ENCODE measurements at regions not wholly inside any gene's neighbourhood (a gene's known extent, or its start where the extent isn't known, plus 50 kb on each side); places are given as distances from the start of the nearest gene placed in this dataset.

GRCh38 chr20:40942006-40942405, 86.6 kb upstream of the TOP1 start:
- Histone ChIP-seq H3K27ac (ENCODE audit: low read length) (no peak overlapping the region), H3K36me3 (ENCODE audit: control insufficient read depth, insufficient read depth, low read length) (no peaks in the 10 kb centered on the region), H3K4me3 (ENCODE audit: low read depth in 2 of 2, low read length in 2 of 2) (no peak overlapping the region), H3K27me3 (ENCODE audit: control insufficient read depth, insufficient read depth, low read length) (no peaks in the 10 kb centered on the region; the same call in 1 of the 2 replicates), H3K4me1 (ENCODE audit: control insufficient read depth, insufficient read depth, low read length) (no peaks in the 10 kb centered on the region), H3K9me3 (ENCODE audit: control insufficient read depth, insufficient read depth, low read depth, low read length) (no peaks in the 10 kb centered on the region)
- in situ Hi-C loops (cut with HindIII; ENCODE audit: low pct_unique_long_range_greater_than_20kb, low sequenced_read_pairs), result no loop called here
- CTCF ChIA-PET, result no interaction called here
- BruUV-seq (replicated peaks), result no TSS peak
- intact Hi-C loops (cut with micrococcal nuclease; ENCODE audit: unreplicated experiment), result loop anchor here (10.0 kb wide), 1 partner anchor 237 kb away; no protein-coding TSS in a partner anchor
- DNase-seq (ENCODE audit: low read depth, low spot score) (no peak), ATAC-seq (no peak)
- POLR2A ChIA-PET, result no interaction called here
- no peak for TF ChIP-seq POLR2AphosphoS5 (IDR thresholded peaks at IDR 0.05; ENCODE audit: low read depth, low read length)
- TF ChIP-seq SIN3A (IDR thresholded peaks at IDR 0.05; ENCODE audit: borderline replicate concordance, insufficient read depth, low read depth, low read length), result no peak
- no peak for TF ChIP-seq TCF7L2 (IDR thresholded peaks at IDR 0.05; ENCODE audit: low read depth, low read length)
- TF ChIP-seq REST (IDR thresholded peaks at IDR 0.05; ENCODE audit: insufficient read depth in 1 of 2, low read depth in 2 of 2, low read length in 1 of 2), result no peak
- TF ChIP-seq CTCF (IDR thresholded peaks at IDR 0.05), result no peak

DNA sequence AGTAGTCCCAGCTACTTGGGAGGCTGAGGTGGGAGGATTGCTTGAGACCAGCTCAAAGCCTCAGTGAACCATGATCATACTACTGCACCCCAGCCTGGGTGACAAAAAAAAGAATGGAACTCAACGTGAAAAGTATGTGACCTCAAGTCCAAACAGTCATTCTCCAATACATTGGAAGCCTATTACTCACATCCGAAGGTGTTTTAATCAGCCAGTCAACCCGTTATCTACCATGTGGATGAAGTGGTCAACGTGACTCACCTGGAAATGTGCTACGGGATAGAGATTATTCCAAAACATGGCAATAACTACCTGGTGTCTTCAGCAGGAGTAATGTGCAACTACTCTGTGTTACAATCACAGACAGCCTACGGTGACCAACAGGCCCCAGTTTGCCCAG, 85.8 kb upstream of the TOP1 start:
- no peaks in the 10 kb centered on the region for H3K9me3 ChIP-seq (ENCODE audit: control insufficient read depth, insufficient read depth, low read depth, low read length)
- H3K4me3 ChIP-seq (ENCODE audit: low read depth in 2 of 2, low read length in 2 of 2), result no peak overlapping the region
- intact Hi-C loops (cut with micrococcal nuclease; ENCODE audit: unreplicated experiment) (loop anchor here (10.0 kb wide), 1 partner anchor 238 kb away; no protein-coding TSS in a partner anchor), in situ Hi-C loops (cut with HindIII; ENCODE audit: low pct_unique_long_range_greater_than_20kb, low sequenced_read_pairs) (no loop called here)
- TF ChIP-seq REST (IDR thresholded peaks at IDR 0.05; ENCODE audit: insufficient read depth in 1 of 2, low read depth in 2 of 2, low read length in 1 of 2), result no peak
- TF ChIP-seq TCF7L2 (IDR thresholded peaks at IDR 0.05; ENCODE audit: low read depth, low read length), result no peak
- no peak for TF ChIP-seq SIN3A (IDR thresholded peaks at IDR 0.05; ENCODE audit: borderline replicate concordance, insufficient read depth, low read depth, low read length)
- TF ChIP-seq CTCF (IDR thresholded peaks at IDR 0.05), result no peak
- no peak for TF ChIP-seq POLR2AphosphoS5 (IDR thresholded peaks at IDR 0.05; ENCODE audit: low read depth, low read length)
- ChIA-PET CTCF (no interaction called here), POLR2A (no interaction called here)
- H3K36me3 ChIP-seq (ENCODE audit: control insufficient read depth, insufficient read depth, low read length), result no peaks in the 10 kb centered on the region
- no TSS peak for BruUV-seq (replicated peaks)
- DNase-seq (ENCODE audit: low read depth, low spot score), result no peak
- ATAC-seq, result no peak
- H3K27ac ChIP-seq (ENCODE audit: low read length), result no peak overlapping the region
- H3K27me3 ChIP-seq (ENCODE audit: control insufficient read depth, insufficient read depth, low read length), result no peaks in the 10 kb centered on the region; the same call in 1 of the 2 replicates
- H3K4me1 ChIP-seq (ENCODE audit: control insufficient read depth, insufficient read depth, low read length), result no peaks in the 10 kb centered on the region

All from Panc1 (cell line).